ENCODE measurements at regions not wholly inside any gene's neighbourhood (a gene's known extent, or its start where the extent isn't known, plus 50 kb on each side); places are given as distances from the start of the nearest gene placed in this dataset.
A peak's percentile ranks its signal among the peaks of the same experiment; 100 is the strongest.

- no peaks in the 10 kb centered on the region for H3K36me3 Mint-ChIP-seq (ENCODE audit: insufficient read depth, unreplicated experiment)
- no peak for DNase-seq
- Histone ChIP-seq H3K4me3 (ENCODE audit: low read depth, low read length) (no peak overlapping the region), H3K27me3 (replicated peaks; ENCODE audit: control insufficient read depth, insufficient read depth, low read length) (no peaks in the 10 kb centered on the region), H3K36me3 (ENCODE audit: control insufficient read depth, insufficient read depth, low read length) (no peaks in the 10 kb centered on the region), H3K9me3 (no peaks in the 10 kb centered on the region), H3K4me1 (peaks cover 34% of the 10 kb centered on the region)
- intact Hi-C loops (cut with micrococcal nuclease; ENCODE audit: unreplicated experiment), result no loop called here
- TF ChIP-seq CTCF (IDR thresholded peaks at IDR 0.05; ENCODE audit: insufficient read depth in 1 of 2, low read depth in 1 of 2, low read length in 1 of 2, severe bottlenecking in 1 of 2, unreplicated experiment in 1 of 2), result no peak
- H3K27ac Mint-ChIP-seq (ENCODE audit: unreplicated experiment), result no peak overlapping the region
- H3K9me3 Mint-ChIP-seq (ENCODE audit: unreplicated experiment), result no peaks in the 10 kb centered on the region
- POLR2A ChIA-PET, result no interaction called here
- CTCF ChIA-PET, result no interaction called here
- H3K27me3 Mint-ChIP-seq (ENCODE audit: insufficient read depth, unreplicated experiment), result no peaks in the 10 kb centered on the region
- H3K4me1 Mint-ChIP-seq (ENCODE audit: low read depth, unreplicated experiment), result peaks cover 23% of the 10 kb centered on the region
- H3K4me3 Mint-ChIP-seq (ENCODE audit: unreplicated experiment), result no peak overlapping the region
- no TSS peak for BruUV-seq (replicated peaks)
Measured at GRCh38 chr1:209158851-209159250, 424.7 kb upstream of the CAMK1G start.

GRCh38 chr1:209160230-209160629 is 423.3 kb upstream of the CAMK1G start:
- H3K9me3 Mint-ChIP-seq (ENCODE audit: unreplicated experiment), result peaks cover 6% of the 10 kb centered on the region
- Histone ChIP-seq H3K9me3 (no peaks in the 10 kb centered on the region), H3K4me1 (peaks cover 28% of the 10 kb centered on the region), H3K36me3 (ENCODE audit: control insufficient read depth, insufficient read depth, low read length) (no peaks in the 10 kb centered on the region), H3K27me3 (replicated peaks; ENCODE audit: control insufficient read depth, insufficient read depth, low read length) (no peaks in the 10 kb centered on the region), H3K4me3 (ENCODE audit: low read depth, low read length) (no peak overlapping the region)
- H3K4me1 Mint-ChIP-seq (ENCODE audit: low read depth, unreplicated experiment), result peaks cover 18% of the 10 kb centered on the region
- peak; percentile 21 to 60 for DNase-seq
- no peaks in the 10 kb centered on the region for H3K36me3 Mint-ChIP-seq (ENCODE audit: insufficient read depth, unreplicated experiment)
- no TSS peak for BruUV-seq (replicated peaks)
- intact Hi-C loops (cut with micrococcal nuclease; ENCODE audit: unreplicated experiment), result no loop called here
- peak overlapping the region; percentile 27 for H3K4me3 Mint-ChIP-seq (ENCODE audit: unreplicated experiment)
- POLR2A ChIA-PET, result interaction anchor here (1.1 kb wide), 1 partner anchor 368 kb away, joined by 3 read pairs; no protein-coding TSS in a partner anchor
- no peak for TF ChIP-seq CTCF (IDR thresholded peaks at IDR 0.05; ENCODE audit: insufficient read depth in 1 of 2, low read depth in 1 of 2, low read length in 1 of 2, severe bottlenecking in 1 of 2, unreplicated experiment in 1 of 2)
- no peaks in the 10 kb centered on the region for H3K27me3 Mint-ChIP-seq (ENCODE audit: insufficient read depth, unreplicated experiment)
- CTCF ChIA-PET, result no interaction called here
- peak overlapping the region; percentile 40 for H3K27ac Mint-ChIP-seq (ENCODE audit: unreplicated experiment)

- POLR2A ChIA-PET, result no interaction called here
- H3K27me3 ChIP-seq (replicated peaks; ENCODE audit: control insufficient read depth, insufficient read depth, low read length), result no peaks in the 10 kb centered on the region
- no peaks in the 10 kb centered on the region for H3K36me3 ChIP-seq (ENCODE audit: control insufficient read depth, insufficient read depth, low read length)
- BruUV-seq (replicated peaks), result no TSS peak
- no peak for DNase-seq
- Mint-ChIP-seq H3K4me3 (ENCODE audit: unreplicated experiment) (no peak overlapping the region), H3K36me3 (ENCODE audit: insufficient read depth, unreplicated experiment) (no peaks in the 10 kb centered on the region), H3K27ac (ENCODE audit: unreplicated experiment) (no peak overlapping the region), H3K4me1 (ENCODE audit: low read depth, unreplicated experiment) (peaks cover 12% of the 10 kb centered on the region), H3K9me3 (ENCODE audit: unreplicated experiment) (peaks cover 15% of the 10 kb centered on the region), H3K27me3 (ENCODE audit: insufficient read depth, unreplicated experiment) (no peaks in the 10 kb centered on the region)
- peaks cover 15% of the 10 kb centered on the region for H3K4me1 ChIP-seq
- no peaks in the 10 kb centered on the region for H3K9me3 ChIP-seq
- TF ChIP-seq CTCF (IDR thresholded peaks at IDR 0.05; ENCODE audit: insufficient read depth in 1 of 2, low read depth in 1 of 2, low read length in 1 of 2, severe bottlenecking in 1 of 2, unreplicated experiment in 1 of 2), result no peak
- H3K4me3 ChIP-seq (ENCODE audit: low read depth, low read length), result no peak overlapping the region
- intact Hi-C loops (cut with micrococcal nuclease; ENCODE audit: unreplicated experiment), result no loop called here
- CTCF ChIA-PET, result no interaction called here
Measured at GRCh38 chr1:209162651-209163050, 420.9 kb upstream of the CAMK1G start.

Data from Caco-2 (cell line).